Body of pancreas (tissue), 4 donors: ENCODE measurements at regions not wholly inside any gene's neighbourhood (a gene's known extent, or its start where the extent isn't known, plus 50 kb on each side); places are given as distances from the start of the nearest gene placed in this dataset.

Experiments
- POLR2A ChIP-seq, 3 donors: fragments of 450-650 bp; IDR thresholded peaks; one replicate each; pipeline ENCODE4 v1.6.1; 2016; ENCODE audit warnings: antibody characterized with exemption in 3 of 3, mild to moderate bottlenecking in 2 of 3
- TF ChIP-seq, protein P1 (sequence below), 7 experiments: fragments of 450-650 bp in 4 of 7; fragments of 200-600 bp in 3 of 7; sonication (generic) in 3 of 7; IDR thresholded peaks; one replicate each; pipeline ENCODE4 v1.5.1; 2016 to 2019; ENCODE audit warnings: antibody characterized with exemption in 7 of 7

DNA sequence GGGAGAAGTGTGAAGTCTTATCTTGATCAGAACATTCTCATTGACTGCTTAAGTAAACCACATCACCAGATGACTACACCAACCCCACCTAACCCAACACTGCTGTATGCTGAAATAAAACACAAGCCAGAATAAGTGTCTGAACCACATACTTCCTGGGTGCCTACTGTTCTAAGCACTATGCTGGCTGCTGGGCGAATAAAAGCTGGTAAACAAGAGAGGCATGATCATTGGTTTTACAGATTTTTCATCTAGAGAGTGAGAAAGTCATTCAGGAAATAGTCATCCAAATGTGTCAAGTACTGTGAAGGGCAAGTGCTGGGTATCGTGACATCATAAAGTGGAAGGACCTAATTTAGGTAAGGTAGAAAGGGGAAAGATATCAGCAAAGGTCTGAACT lies 199.0 kb upstream of the SOX9 start:
- TF ChIP-seq, protein P1, sequence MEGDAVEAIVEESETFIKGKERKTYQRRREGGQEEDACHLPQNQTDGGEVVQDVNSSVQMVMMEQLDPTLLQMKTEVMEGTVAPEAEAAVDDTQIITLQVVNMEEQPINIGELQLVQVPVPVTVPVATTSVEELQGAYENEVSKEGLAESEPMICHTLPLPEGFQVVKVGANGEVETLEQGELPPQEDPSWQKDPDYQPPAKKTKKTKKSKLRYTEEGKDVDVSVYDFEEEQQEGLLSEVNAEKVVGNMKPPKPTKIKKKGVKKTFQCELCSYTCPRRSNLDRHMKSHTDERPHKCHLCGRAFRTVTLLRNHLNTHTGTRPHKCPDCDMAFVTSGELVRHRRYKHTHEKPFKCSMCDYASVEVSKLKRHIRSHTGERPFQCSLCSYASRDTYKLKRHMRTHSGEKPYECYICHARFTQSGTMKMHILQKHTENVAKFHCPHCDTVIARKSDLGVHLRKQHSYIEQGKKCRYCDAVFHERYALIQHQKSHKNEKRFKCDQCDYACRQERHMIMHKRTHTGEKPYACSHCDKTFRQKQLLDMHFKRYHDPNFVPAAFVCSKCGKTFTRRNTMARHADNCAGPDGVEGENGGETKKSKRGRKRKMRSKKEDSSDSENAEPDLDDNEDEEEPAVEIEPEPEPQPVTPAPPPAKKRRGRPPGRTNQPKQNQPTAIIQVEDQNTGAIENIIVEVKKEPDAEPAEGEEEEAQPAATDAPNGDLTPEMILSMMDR (IDR thresholded peaks at IDR 0.05) = no peak
- no peak for TF ChIP-seq POLR2A (IDR thresholded peaks at IDR 0.05)
